ENCODE measurements at regions not wholly inside any gene's neighbourhood (a gene's known extent, or its start where the extent isn't known, plus 50 kb on each side); places are given as distances from the start of the nearest gene placed in this dataset.
"Not testable (repeated sequence)": the region's sequence is repeated elsewhere in the genome, so short reads cannot be mapped to it uniquely, and the experiment has no call there.

GRCh38 chr2:226116346-226116745 lies 683.3 kb downstream of the IRS1 start:
- no peak for DNase-seq

GRCh38 chr2:226115832-226116200 lies 683.8 kb downstream of the IRS1 start:
- DNase-seq: no peak

- no peak for DNase-seq
Measured at GRCh38 chr2:226115102-226115831, 684.4 kb downstream of the IRS1 start.

GRCh38 chr2:226114436-226114835 lies 685.2 kb downstream of the IRS1 start:
- no peak for DNase-seq

GRCh38 chr2:226098861-226099745 lies 699.6 kb downstream of the NYAP2 start:
- DNase-seq: no peak

GRCh38 chr2:226095058-226095457 lies 695.5 kb downstream of the NYAP2 start:
- no peak for DNase-seq

GRCh38 chr2:226093364-226093763 lies 693.9 kb downstream of the NYAP2 start:
- DNase-seq: no peak

GRCh38 chr2:226088366-226088674 lies 688.8 kb downstream of the NYAP2 start:
- no peak for DNase-seq

GRCh38 chr2:226087505-226088365 lies 688.2 kb downstream of the NYAP2 start:
- no peak for DNase-seq

- no peak for DNase-seq
Measured at GRCh38 chr2:226087051-226087450, 687.5 kb downstream of the NYAP2 start.

GRCh38 chr2:226086190-226086589 lies 686.7 kb downstream of the NYAP2 start:
- no peak for DNase-seq

GRCh38 chr2:226085425-226085824 lies 685.9 kb downstream of the NYAP2 start:
- DNase-seq: not testable (repeated sequence)

GRCh38 chr2:226080334-226080733 lies 680.8 kb downstream of the NYAP2 start:
- DNase-seq: no peak

- no peak for DNase-seq
Measured at GRCh38 chr2:226079671-226080181, 680.2 kb downstream of the NYAP2 start.

GRCh38 chr2:226079196-226079595 lies 679.7 kb downstream of the NYAP2 start:
- no peak for DNase-seq

- no peak for DNase-seq
Measured at GRCh38 chr2:226078666-226079065, 679.2 kb downstream of the NYAP2 start.

GRCh38 chr2:226077841-226078240 lies 678.3 kb downstream of the NYAP2 start:
- DNase-seq: no peak

- no peak for DNase-seq
Measured at GRCh38 chr2:226077031-226077430, 677.5 kb downstream of the NYAP2 start.

GRCh38 chr2:226076529-226076928 lies 677.0 kb downstream of the NYAP2 start:
- DNase-seq: no peak

GRCh38 chr2:226074391-226074790 lies 674.9 kb downstream of the NYAP2 start:
- no peak for DNase-seq

- DNase-seq: no peak
Measured at GRCh38 chr2:226073496-226074160, 674.1 kb downstream of the NYAP2 start.

GRCh38 chr2:226066873-226067272 lies 667.4 kb downstream of the NYAP2 start:
- DNase-seq: no peak

GRCh38 chr2:226066391-226066790 lies 666.9 kb downstream of the NYAP2 start:
- no peak for DNase-seq

All from hippocampal formation (tissue), 2 donors.